Right lobe of liver (tissue), 6 donors: ENCODE measurements at regions not wholly inside any gene's neighbourhood (a gene's known extent, or its start where the extent isn't known, plus 50 kb on each side); places are given as distances from the start of the nearest gene placed in this dataset.

Experiments used
- ATAC-seq, 4 donors: fragments of 200-7000 bp; cut with Tn5 transposase; one replicate each; pipeline ENCODE4 v1.9.1; 2020; ENCODE audit warnings: mild to moderate bottlenecking in 4 of 4, moderate library complexity in 4 of 4
- DNase-seq, 3 donors: peaks; one replicate each; pipeline ENCODE4 v3.0.0-alpha.2; 2020
- H3K27ac ChIP-seq, 3 donors: fragments of 200-600 bp; one replicate each; pipeline ENCODE4 v1.8.0; 2022
- H3K27me3 ChIP-seq, 2 donors: fragments of 200-600 bp; one replicate each; pipeline ENCODE4 v1.8.0; 2022
- H3K36me3 ChIP-seq, 4 donors: fragments of 200-600 bp; sonication (generic) in 1 of 4; one replicate each; pipeline versions ENCODE4 v1.5.1 to v1.8.0; 2017 to 2022; ENCODE audit warnings: control low read depth in 1 of 4
- H3K4me1 ChIP-seq, 4 donors: fragments of 200-600 bp; sonication (generic) in 1 of 4; one replicate each; pipeline versions ENCODE4 v1.5.1 to v1.8.0; 2017 to 2022; ENCODE audit warnings: control low read depth in 1 of 4
- H3K4me3 ChIP-seq, 3 donors: fragments of 200-600 bp; one replicate each; pipeline ENCODE4 v1.8.0; 2022
- H3K9me3 ChIP-seq, 4 donors: fragments of 200-600 bp; sonication (generic) in 1 of 4; one replicate each; pipeline versions ENCODE4 v1.5.1 to v1.8.0; 2017 to 2022; ENCODE audit warnings: control low read depth in 1 of 4
- POLR2A ChIP-seq: fragments of 450-650 bp; IDR thresholded peaks from one replicate; pipeline ENCODE4 v1.6.1; 2017; ENCODE audit warnings: antibody characterized with exemption, mild to moderate bottlenecking
- WGBS: methylation state at CpG from one replicate; pipeline ENCODE4 v1.1.6; 2018; ENCODE audit warnings: low coverage, low lambda C conversion rate; ENCODE audit not compliant: insufficient coverage; ENCODE audit errors: missing lambda C conversion rate; 5-methylcytosine and 5-hydroxymethylcytosine counted together
- intact Hi-C, 2 donors: fragments of 100-400 bp; cut with DNase I; formaldehyde crosslinking; loops; one replicate each; pipeline versions ENCODE4 v1.11.2 to v1.14.1; 2022
- TF ChIP-seq, protein P1 (sequence below), 4 donors: fragments of 200-600 bp in 3 of 4; fragments of 450-650 bp in 1 of 4; IDR thresholded peaks; one replicate each; pipeline versions ENCODE4 v1.5.1 to v1.8.0; 2016 to 2022; ENCODE audit warnings: antibody characterized with exemption in 4 of 4, mild to moderate bottlenecking in 2 of 4
- donor health status: DM: no; HTN: yes; CAD: no.
- donor health status: DM: no; HTN: no; CAD: no.
- donor health status: DM: no; HTN: no; CAD: no.
- donor health status: DM: no; HTN: yes; CAD: no.
- donor health status: DM: no; HTN: yes; CAD: no.

DNA sequence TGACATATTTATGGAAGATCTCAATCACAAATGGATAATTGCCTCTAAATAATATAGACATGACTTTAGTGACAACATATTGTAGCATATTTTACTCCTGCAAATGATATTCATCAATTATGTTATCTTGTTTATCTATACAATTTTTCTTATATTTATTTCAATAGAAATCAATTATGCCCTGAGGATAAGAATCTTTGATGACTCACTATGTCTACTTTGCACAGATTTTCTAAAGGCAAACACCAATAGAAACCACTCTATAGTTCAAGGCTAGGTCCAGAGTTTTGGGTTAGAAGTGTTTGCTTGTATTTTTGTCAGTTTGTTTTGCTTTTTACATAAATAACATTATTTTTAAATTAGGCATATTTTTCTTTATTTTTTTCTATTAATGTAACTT, 879.0 kb downstream of the LTN1 start:
- H3K36me3 ChIP-seq = no peaks in the 10 kb centered on the region
- DNase-seq (no peak), ATAC-seq (no peak)
- H3K27me3 ChIP-seq = no peaks in the 10 kb centered on the region
- no peak overlapping the region for H3K27ac ChIP-seq
- intact Hi-C loops = no loop called here
- TF ChIP-seq POLR2A = no peak
- TF ChIP-seq, protein P1, sequence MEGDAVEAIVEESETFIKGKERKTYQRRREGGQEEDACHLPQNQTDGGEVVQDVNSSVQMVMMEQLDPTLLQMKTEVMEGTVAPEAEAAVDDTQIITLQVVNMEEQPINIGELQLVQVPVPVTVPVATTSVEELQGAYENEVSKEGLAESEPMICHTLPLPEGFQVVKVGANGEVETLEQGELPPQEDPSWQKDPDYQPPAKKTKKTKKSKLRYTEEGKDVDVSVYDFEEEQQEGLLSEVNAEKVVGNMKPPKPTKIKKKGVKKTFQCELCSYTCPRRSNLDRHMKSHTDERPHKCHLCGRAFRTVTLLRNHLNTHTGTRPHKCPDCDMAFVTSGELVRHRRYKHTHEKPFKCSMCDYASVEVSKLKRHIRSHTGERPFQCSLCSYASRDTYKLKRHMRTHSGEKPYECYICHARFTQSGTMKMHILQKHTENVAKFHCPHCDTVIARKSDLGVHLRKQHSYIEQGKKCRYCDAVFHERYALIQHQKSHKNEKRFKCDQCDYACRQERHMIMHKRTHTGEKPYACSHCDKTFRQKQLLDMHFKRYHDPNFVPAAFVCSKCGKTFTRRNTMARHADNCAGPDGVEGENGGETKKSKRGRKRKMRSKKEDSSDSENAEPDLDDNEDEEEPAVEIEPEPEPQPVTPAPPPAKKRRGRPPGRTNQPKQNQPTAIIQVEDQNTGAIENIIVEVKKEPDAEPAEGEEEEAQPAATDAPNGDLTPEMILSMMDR (IDR thresholded peaks at IDR 0.05) = no peak
- no peaks in the 10 kb centered on the region for H3K4me1 ChIP-seq
- H3K9me3 ChIP-seq = no peaks in the 10 kb centered on the region
- H3K4me3 ChIP-seq = no peak overlapping the region

DNA sequence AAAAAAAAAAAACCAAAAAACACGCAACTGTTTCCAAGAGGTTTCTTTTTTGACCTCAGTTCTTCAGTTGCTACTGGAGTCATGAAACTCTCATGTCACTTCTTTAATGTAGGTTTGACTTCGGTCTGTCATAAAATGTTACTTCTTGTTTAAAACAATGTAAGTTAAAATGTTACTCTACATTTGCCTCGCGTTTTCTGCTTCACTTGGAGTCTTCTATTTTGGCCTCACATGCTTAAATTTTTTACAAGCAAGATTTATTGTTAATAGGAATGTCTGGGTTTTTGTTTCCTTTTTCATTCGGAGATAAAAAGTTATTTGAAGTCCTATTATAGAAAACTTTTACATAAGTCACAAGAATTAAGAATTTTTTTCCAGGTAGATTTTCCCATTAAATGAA, 880.2 kb downstream of the LTN1 start:
- intact Hi-C loops = no loop called here
- Histone ChIP-seq H3K4me3 (no peak overlapping the region), H3K4me1 (no peaks in the 10 kb centered on the region), H3K27ac (no peak overlapping the region), H3K36me3 (no peaks in the 10 kb centered on the region), H3K9me3 (no peaks in the 10 kb centered on the region), H3K27me3 (no peaks in the 10 kb centered on the region)
- 76% methylated on average over 5 of the region's 5 CpGs for WGBS
- ATAC-seq = no peak
- TF ChIP-seq POLR2A = no peak
- TF ChIP-seq, protein P1 (IDR thresholded peaks at IDR 0.05) = no peak
- DNase-seq = no peak

DNA sequence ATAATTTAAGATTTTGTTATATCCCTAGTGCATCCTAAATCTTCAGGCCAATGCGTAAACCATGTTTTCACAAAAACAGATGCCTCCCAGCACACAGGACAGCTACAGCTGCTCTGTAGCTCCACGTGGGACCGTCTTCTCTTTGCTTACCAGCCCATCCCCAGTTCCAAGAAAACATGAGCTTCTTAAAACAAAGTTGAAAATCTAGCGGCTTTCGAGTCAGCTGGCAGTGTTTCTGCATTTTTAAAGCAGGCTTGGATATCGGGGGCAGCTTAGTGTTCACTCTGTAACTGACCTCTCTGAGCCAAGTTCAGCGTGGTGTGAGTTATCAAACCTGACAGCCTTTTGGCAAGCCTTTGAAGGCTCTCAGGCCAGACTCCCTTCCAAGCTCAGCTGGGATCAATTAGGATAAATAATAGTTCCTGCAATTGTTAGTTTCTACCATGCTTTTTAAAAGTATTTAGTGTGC, 881.5 kb downstream of the LTN1 start:
- peak; percentile 49 to 69 (median 66) for ATAC-seq
- H3K27me3 ChIP-seq = no peaks in the 10 kb centered on the region
- H3K27ac ChIP-seq = no peak overlapping the region
- no peaks in the 10 kb centered on the region for H3K9me3 ChIP-seq
- H3K4me3 ChIP-seq = no peak overlapping the region
- H3K36me3 ChIP-seq = no peaks in the 10 kb centered on the region
- WGBS = 44% methylated on average over 7 of the region's 7 CpGs
- no peak for TF ChIP-seq POLR2A
- TF ChIP-seq, protein P1 (IDR thresholded peaks at IDR 0.05) = no peak
- DNase-seq = no peak
- intact Hi-C loops = no loop called here
- H3K4me1 ChIP-seq = no peaks in the 10 kb centered on the region

DNA sequence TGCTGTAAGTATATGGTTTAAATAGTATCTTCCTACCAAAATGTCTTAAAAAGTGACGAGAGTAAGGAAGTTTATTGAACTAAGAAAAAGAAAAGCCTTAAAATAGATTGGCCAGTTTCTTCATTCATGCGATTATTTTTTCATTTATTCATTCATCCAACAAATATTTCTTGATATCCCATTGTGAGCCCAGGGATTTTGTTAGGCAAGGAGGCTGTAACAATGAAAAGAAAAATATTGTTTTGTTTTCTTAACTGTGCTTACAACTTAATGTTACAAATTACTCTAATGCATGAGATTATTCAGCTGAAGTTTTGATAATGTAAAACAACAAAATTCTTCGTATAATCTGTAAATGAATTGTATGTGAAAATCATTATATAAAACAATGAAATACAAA, 882.0 kb downstream of the LTN1 start:
- H3K36me3 ChIP-seq = no peaks in the 10 kb centered on the region
- no peak for TF ChIP-seq POLR2A
- TF ChIP-seq, protein P1 (IDR thresholded peaks at IDR 0.05) = no peak
- H3K9me3 ChIP-seq = no peaks in the 10 kb centered on the region
- intact Hi-C loops = no loop called here
- H3K4me1 ChIP-seq = no peaks in the 10 kb centered on the region
- DNase-seq (no peak), ATAC-seq (no peak)
- no peak overlapping the region for H3K4me3 ChIP-seq
- 66% methylated on average over 3 of the region's 3 CpGs for WGBS
- no peaks in the 10 kb centered on the region for H3K27me3 ChIP-seq
- no peak overlapping the region for H3K27ac ChIP-seq

DNA sequence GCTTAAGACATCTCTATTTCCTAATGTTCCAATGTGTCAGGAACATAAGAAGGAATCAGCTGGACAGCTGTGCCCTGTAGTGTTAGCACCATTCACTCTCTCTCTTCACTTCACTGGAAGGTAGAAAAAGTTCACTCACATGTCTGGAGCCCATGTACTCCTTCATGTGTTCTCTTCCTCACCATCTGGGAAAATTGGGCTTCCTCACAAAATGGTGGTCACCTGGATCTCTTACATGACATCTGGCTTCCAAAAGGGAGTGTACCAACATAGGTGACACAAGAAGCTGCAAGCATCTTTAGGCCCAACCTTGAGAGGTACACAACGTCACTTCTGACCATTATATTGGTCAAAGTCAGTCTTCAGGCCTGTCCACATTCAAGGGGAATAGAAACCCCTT, 882.6 kb downstream of the LTN1 start:
- Histone ChIP-seq H3K4me1 (no peaks in the 10 kb centered on the region), H3K9me3 (no peaks in the 10 kb centered on the region), H3K27ac (no peak overlapping the region), H3K36me3 (no peaks in the 10 kb centered on the region), H3K27me3 (no peaks in the 10 kb centered on the region), H3K4me3 (no peak overlapping the region)
- intact Hi-C loops = no loop called here
- ATAC-seq = no peak
- TF ChIP-seq POLR2A = no peak
- TF ChIP-seq, protein P1 (IDR thresholded peaks at IDR 0.05) = no peak
- 100% methylated on average over 1 of the region's 1 CpG for WGBS
- DNase-seq = no peak
